ENCODE measurements at regions not wholly inside any gene's neighbourhood (a gene's known extent, or its start where the extent isn't known, plus 50 kb on each side); places are given as distances from the start of the nearest gene placed in this dataset.

- TF ChIP-seq CTCF (IDR thresholded peaks at IDR 0.05 in 2 of 3, conservative IDR thresholded peaks at IDR 0.05 in 1 of 3; ENCODE audit: borderline replicate concordance in 1 of 3, insufficient read depth in 1 of 3, low read depth in 2 of 3, low read length in 2 of 3) (no peak), ATF3 (IDR thresholded peaks at IDR 0.05) (no peak), RAD21 (IDR thresholded peaks at IDR 0.05; ENCODE audit: low read depth) (no peak), ZFX (IDR thresholded peaks at IDR 0.05) (no peak), JUND (IDR thresholded peaks at IDR 0.05) (no peak), EGR1 (IDR thresholded peaks at IDR 0.05; ENCODE audit: low read depth) (no peak), MAX (IDR thresholded peaks at IDR 0.05) (no peak), CBX3 (IDR thresholded peaks at IDR 0.05; ENCODE audit: low read depth) (no peak)
- DNase-seq (ENCODE audit: low read depth, low spot score) (no peak), ATAC-seq (no peak)
- intact Hi-C loops (cut with micrococcal nuclease) = no loop called here
- BruUV-seq (replicated peaks) = no TSS peak
- Histone ChIP-seq H3K4me3 (replicated peaks in 1 of 2; ENCODE audit: low read depth in 1 of 2, low read length in 2 of 2) (no peak overlapping the region), H3K36me3 (ENCODE audit: control insufficient read depth in 1 of 2, insufficient read depth in 2 of 2, low read length in 2 of 2) (no peaks in the 10 kb centered on the region), H3K9me2 (ENCODE audit: insufficient read depth) (no peaks in the 10 kb centered on the region), H3K27me3 (ENCODE audit: insufficient read depth, low read length) (no peaks in the 10 kb centered on the region), H3K4me2 (ENCODE audit: low read length) (no peak overlapping the region), H4K20me1 (ENCODE audit: insufficient read depth) (no peaks in the 10 kb centered on the region), H2AFZ (ENCODE audit: low read depth, low read length, poor library complexity, severe bottlenecking) (no peak overlapping the region), H3K9ac (ENCODE audit: low read length) (no peak overlapping the region), H3K79me2 (ENCODE audit: insufficient read depth, low read length) (no peaks in the 10 kb centered on the region), H3K4me1 (ENCODE audit: control insufficient read depth in 1 of 2, insufficient read depth in 2 of 2, low read length in 2 of 2) (no peaks in the 10 kb centered on the region), H3K27ac (ENCODE audit: low read depth, low read length) (no peak overlapping the region), H3K9me3 (ENCODE audit: control insufficient read depth in 1 of 2, insufficient read depth in 1 of 2, low read depth in 1 of 2, low read length in 2 of 2) (peaks cover 0 to 2% of the 10 kb centered on the region in 2 experiments; a peak in 1 of 4 replicates)
- ChIA-PET POLR2A (no interaction called here), RAD21 (ENCODE audit: low non-redundant PET in 1 of 2, low total read pairs in 2 of 2, uncharacterized antibody in 2 of 2, unreplicated experiment in 2 of 2) (no interaction called here), CTCF (no interaction called here)
Observed at GRCh38 chr13:38577048-38577447, 109.8 kb upstream of the FREM2 start.

GRCh38 chr13:38582133-38582532 is 104.7 kb upstream of the FREM2 start:
- no TSS peak for BruUV-seq (replicated peaks)
- Histone ChIP-seq H3K27ac (ENCODE audit: low read depth, low read length) (no peak overlapping the region), H3K9me2 (ENCODE audit: insufficient read depth) (no peaks in the 10 kb centered on the region), H3K79me2 (ENCODE audit: insufficient read depth, low read length) (no peaks in the 10 kb centered on the region), H3K27me3 (ENCODE audit: insufficient read depth, low read length) (no peaks in the 10 kb centered on the region), H3K9me3 (ENCODE audit: control insufficient read depth in 1 of 2, insufficient read depth in 1 of 2, low read depth in 1 of 2, low read length in 2 of 2) (peaks cover 0 to 10% of the 10 kb centered on the region in 2 experiments; a peak in 1 of 4 replicates), H3K9ac (ENCODE audit: low read length) (no peak overlapping the region), H4K20me1 (ENCODE audit: insufficient read depth) (no peaks in the 10 kb centered on the region), H3K4me1 (ENCODE audit: control insufficient read depth in 1 of 2, insufficient read depth in 2 of 2, low read length in 2 of 2) (no peaks in the 10 kb centered on the region), H2AFZ (ENCODE audit: low read depth, low read length, poor library complexity, severe bottlenecking) (no peak overlapping the region), H3K4me3 (replicated peaks in 1 of 2; ENCODE audit: low read depth in 1 of 2, low read length in 2 of 2) (no peak overlapping the region), H3K36me3 (ENCODE audit: control insufficient read depth in 1 of 2, insufficient read depth in 2 of 2, low read length in 2 of 2) (no peaks in the 10 kb centered on the region), H3K4me2 (ENCODE audit: low read length) (no peak overlapping the region)
- ChIA-PET CTCF (interaction anchor here (0.6 to 1.1 kb wide), 4 partner anchors 10 to 1471 kb away, joined by 3 read pairs; no protein-coding TSS in a partner anchor), RAD21 (ENCODE audit: low non-redundant PET in 1 of 2, low total read pairs in 2 of 2, uncharacterized antibody in 2 of 2, unreplicated experiment in 2 of 2) (no interaction called here), POLR2A (no interaction called here)
- DNase-seq (ENCODE audit: low read depth, low spot score) (no peak), ATAC-seq (peak; percentile 44; the same call in 1 of the 2 replicates)
- intact Hi-C loops (cut with micrococcal nuclease) = loop anchor here (10.0 kb wide), 1 partner anchor 1477 kb away; the partner anchor contains the start of gene CSNK1A1L
- no peak for TF ChIP-seq POLR2A (IDR thresholded peaks at IDR 0.05; ENCODE audit: borderline replicate concordance, extremely low read depth, insufficient read depth, insufficient read length)
- peak in 2 of 3 experiments; percentile 25 to 37; a peak in 3 of 6 replicates for TF ChIP-seq CTCF (IDR thresholded peaks at IDR 0.05 in 2 of 3, conservative IDR thresholded peaks at IDR 0.05 in 1 of 3; ENCODE audit: borderline replicate concordance in 1 of 3, insufficient read depth in 1 of 3, low read depth in 2 of 3, low read length in 2 of 3)
- no peak for TF ChIP-seq ZBTB33 (IDR thresholded peaks at IDR 0.05; ENCODE audit: extremely low read depth, insufficient replicate concordance, low read length)
- TF ChIP-seq POLR2AphosphoS5 (IDR thresholded peaks at IDR 0.05; ENCODE audit: low read depth, low read length) = no peak
- peak; percentile 27; the same call in 1 of the 2 replicates for TF ChIP-seq RAD21 (IDR thresholded peaks at IDR 0.05; ENCODE audit: low read depth)
- TF ChIP-seq ZFX (IDR thresholded peaks at IDR 0.05) = no peak

All from HCT116 (cell line).